HL-60 (cell line): ENCODE measurements at regions not wholly inside any gene's neighbourhood (a gene's known extent, or its start where the extent isn't known, plus 50 kb on each side); places are given as distances from the start of the nearest gene placed in this dataset.

ENCODE experiments used
- CTCF ChIP-seq: IDR thresholded peaks from one replicate; pipeline ENCODE4 v1.5.1; 2011; ENCODE audit warnings: low read length, control low read depth, inconsistent platforms; ENCODE audit not compliant: insufficient read depth
- POLR2AphosphoS5 ChIP-seq: IDR thresholded peaks from 2 replicates; pipeline ENCODE4 v1.6.1; 2012; ENCODE audit warnings: low read depth

- TF ChIP-seq CTCF, result no peak
- no peak for TF ChIP-seq POLR2AphosphoS5
Measured at GRCh38 chr5:61994171-61994570, 311.8 kb upstream of the KIF2A start.
